Stimulated activated CD4-positive, alpha-beta T cell treated with anti-CD3 and anti-CD28 coated beads, Interleukin-15, amount 100 ng/mL, for 48 hours (primary cell): ENCODE measurements at regions not wholly inside any gene's neighbourhood (a gene's known extent, or its start where the extent isn't known, plus 50 kb on each side); places are given as distances from the start of the nearest gene placed in this dataset.

ENCODE experiments used
- DNase-seq, 2 donors: peaks; one replicate each; pipeline ENCODE4 v3.0.0-alpha.2; 2020; ENCODE audit warnings: low read depth in 2 of 2

DNA sequence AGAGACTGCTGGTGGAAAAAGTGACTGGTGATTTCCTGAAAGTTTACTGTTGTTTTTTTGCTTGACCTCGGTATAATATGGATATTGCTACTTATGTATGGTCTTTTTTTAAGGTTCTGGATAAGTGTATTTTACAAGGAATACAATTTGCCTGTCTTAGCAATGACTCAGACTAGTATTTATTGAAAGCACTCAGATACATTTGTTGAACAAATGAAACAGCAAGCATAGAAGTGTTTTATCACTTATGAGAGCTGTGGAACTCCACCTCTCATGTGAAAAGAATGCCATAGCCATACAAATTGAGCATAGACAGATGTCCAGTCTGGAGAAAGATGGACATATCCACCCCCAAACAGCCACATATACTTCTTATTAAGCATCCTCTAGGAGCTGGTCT is 340.4 kb upstream of the FBXO33 start:
- DNase-seq: no peak

GRCh38 chr14:39768589-39768988 is 336.4 kb upstream of the FBXO33 start:
- no peak for DNase-seq

DNA sequence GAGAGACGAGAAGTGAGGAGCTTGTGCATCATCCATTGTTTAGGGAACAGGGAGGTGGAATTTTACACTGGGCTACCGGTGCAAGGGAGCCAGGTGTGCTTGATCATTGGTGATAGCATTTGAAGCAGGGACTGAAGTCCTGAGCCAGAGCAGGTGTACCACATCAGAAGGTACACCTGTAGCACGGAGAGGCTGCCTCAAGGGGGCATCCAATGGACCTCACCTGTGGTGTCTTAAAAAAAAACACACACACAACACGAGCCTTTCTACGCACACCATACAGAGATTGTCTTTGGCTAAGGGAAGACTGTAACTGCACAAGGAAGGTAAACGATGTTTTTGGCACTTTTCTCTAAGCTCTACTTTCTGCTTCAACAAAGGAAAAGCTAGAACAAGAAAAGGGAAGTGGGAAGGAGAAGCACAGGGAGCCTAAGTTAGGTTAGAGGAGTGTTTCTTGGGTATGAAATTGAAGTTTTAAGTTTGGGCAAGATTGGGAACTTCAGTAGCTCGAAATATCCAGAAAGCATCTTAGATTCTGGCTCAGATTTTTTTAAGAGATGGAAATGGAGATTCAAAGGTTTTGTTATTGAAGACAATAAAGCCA is 334.3 kb upstream of the FBXO33 start:
- no peak for DNase-seq

GRCh38 chr14:39765676-39766075 is 333.4 kb upstream of the FBXO33 start:
- DNase-seq: no peak

- no peak for DNase-seq
These were observed 331.2 kb upstream of the FBXO33 start for GRCh38 chr14:39763402-39763890.

- peak in 1 of 2 donors; percentile 6 for DNase-seq
These were observed 330.6 kb upstream of the FBXO33 start for GRCh38 chr14:39762576-39763401.

- no peak for DNase-seq
These were observed 323.1 kb upstream of the FBXO33 start for GRCh38 chr14:39755269-39755878.

DNA sequence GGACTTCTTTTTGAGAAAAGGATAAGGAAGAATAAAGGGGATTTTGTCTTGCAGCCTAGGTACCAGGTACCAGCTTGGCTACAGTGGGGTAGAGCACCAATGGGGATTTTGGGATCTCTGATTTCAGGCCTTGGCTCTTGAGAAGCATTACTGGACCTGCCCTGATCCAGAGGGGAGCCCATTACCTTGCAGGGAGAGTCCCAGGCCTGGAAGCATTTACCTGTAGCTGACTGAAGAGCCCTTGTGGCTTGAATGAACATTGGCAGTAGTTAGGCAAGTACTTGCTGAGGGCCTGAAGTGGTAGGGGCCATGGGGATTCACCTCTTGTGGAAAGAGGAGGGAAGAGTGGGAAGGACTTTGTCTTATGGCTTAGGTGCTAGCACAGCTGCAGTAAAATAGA is 308.2 kb upstream of the FBXO33 start:
- DNase-seq: no peak

- DNase-seq: no peak
These were observed 307.6 kb upstream of the FBXO33 start for GRCh38 chr14:39739796-39740195.

GRCh38 chr14:39734306-39734705 is 302.1 kb upstream of the FBXO33 start:
- DNase-seq: no peak

DNA sequence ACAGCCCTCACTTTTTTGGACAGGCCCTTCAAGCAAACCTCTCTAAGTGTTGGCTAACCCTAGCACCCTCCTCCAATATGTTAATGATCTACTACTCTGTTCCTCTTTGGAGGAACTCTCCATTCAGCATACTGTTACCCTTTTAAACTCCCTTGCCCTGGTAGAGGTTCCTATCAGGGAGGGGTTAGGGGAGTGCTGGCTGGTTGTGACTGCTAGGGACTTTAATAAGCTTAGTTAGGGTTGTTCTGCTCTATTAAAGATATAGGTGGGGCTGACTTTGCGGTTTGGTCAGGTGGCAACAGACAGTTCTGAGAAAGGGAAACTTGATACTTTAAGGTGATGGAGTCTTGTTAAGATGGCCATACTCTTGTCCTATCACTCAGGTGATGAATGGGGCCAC is 301.5 kb upstream of the FBXO33 start:
- DNase-seq: no peak

- peak in 1 of 2 donors; percentile 3 for DNase-seq
These were observed 299.7 kb upstream of the FBXO33 start for GRCh38 chr14:39731912-39732311.

GRCh38 chr14:39726563-39726962 is 294.3 kb upstream of the FBXO33 start:
- DNase-seq: no peak

GRCh38 chr14:39722547-39723273 is 290.5 kb upstream of the FBXO33 start:
- no peak for DNase-seq

DNA sequence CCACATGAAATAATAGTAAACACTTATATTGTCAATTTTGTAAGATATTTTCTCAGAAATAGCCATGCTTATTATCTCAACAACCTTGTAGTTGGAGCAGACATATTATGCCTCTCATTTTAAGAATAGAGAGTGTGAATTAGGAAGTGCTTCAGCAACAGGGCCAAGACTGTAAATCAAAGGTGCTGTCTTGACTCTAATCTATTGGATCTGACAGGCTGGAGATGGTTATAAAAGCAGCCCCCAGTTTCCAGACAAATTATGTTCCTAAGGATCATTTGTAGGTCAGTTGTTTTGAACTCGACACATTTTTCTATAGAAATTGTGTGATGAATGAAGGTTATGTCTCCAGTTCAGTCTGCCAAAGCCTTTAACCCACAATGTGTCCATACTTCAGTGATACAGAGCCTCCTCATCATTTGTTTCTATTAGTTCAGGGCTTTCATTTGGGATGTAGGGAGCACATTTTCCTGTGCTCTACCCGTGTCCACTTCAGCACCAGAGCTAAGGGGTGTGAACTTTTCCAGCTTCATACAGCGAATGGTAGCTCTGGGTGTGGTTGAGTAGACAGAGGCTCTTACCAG is 284.8 kb upstream of the FBXO33 start:
- no peak for DNase-seq

DNA sequence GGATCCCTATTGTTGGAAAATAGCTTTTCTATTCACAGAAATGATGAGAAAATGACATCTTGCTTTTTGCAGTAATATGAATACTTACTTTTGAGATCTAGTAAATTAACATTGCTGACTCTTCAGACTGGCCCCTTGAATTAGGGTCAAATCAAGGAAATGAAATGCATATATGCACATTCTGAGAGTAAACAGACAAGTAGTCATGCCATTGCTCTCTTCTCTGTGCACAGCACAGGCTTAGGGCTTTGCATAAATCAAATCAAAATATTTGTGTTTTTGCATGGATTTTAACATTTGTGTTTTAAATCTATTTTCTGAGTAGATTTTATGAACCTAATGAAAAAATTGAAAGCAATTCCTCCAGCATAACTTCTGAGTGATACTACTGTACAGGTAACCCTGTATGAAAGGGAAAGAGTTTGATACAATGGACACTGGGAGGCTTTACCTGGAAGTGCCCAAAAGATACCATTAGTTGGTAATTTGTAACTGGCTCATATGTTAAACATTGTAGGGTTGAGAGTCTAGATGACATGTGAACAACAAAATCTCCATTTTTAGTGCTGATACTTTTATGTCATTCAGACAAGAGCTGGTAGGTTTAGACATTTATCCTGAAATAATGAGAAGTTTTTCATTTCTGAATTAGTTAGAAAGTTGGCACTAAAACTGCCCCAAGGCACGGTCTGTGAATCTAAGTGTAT is 280.2 kb upstream of the FBXO33 start:
- no peak for DNase-seq

DNA sequence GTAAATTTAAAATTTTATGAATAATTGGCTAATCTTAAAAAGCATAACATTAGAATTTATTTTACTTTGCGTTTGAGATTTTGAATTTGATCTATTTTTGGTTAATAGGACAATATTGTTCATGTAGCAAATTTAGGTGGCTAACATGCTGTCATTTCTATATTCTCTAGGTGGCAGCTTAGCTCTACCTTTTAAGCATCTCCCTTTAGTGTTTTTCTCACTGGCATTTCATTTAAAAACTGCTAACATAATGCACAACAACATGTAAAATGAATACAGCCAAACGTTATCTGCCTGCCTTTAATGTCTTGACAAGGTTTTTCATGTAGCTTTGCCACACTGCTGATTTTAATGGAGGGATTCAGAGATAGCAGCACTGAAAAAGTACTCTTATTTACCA is 272.4 kb upstream of the FBXO33 start:
- DNase-seq: no peak

DNA sequence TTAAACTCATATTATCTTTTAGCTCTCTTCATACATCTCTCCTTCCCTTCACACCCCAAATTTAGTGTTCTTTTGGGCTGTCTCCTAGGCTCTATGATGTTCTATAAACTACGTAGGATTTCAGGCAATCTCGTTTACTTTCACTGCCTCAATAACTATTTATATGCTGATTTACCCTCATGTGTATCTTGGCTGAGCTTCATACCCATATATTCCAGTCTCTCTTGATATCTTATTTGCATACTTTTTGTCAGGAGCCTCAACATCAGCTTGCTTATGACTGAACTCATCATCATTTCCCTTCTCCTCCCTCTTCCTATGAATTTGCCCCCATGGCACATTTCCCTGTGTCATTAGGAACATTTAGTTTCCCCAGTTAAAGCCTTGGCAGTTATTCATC is 262.1 kb upstream of the FBXO33 start:
- no peak for DNase-seq

GRCh38 chr14:39683691-39684260 is 251.5 kb upstream of the FBXO33 start:
- no peak for DNase-seq

DNA sequence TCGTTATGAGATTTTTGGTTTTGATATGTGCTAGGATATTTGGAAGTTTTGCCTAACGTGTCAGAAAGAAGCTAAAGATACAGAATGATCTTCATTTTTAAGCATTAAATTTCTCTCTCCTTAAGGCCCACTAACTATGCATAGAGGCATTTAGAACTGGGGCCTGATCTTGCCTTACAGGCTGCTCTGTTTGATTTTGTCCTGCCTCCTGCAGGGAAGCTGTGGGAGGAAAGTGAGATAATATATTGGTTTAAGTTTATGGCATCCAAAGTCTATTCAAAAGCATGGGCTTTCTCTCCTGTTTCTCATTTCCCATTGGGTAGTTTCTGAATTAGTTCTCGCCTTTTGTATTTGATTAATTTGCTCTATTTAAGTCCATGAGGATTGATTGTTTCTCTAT is 250.3 kb upstream of the FBXO33 start:
- no peak for DNase-seq
